ENCODE measurements at regions not wholly inside any gene's neighbourhood (a gene's known extent, or its start where the extent isn't known, plus 50 kb on each side); places are given as distances from the start of the nearest gene placed in this dataset.

- H3K4me3 ChIP-seq (ENCODE audit: low read depth, low read length), result no peak overlapping the region
- TF ChIP-seq CTCF (IDR thresholded peaks at IDR 0.05; ENCODE audit: insufficient read depth, low read length, severe bottlenecking), result no peak
- no peaks in the 10 kb centered on the region for H3K27me3 ChIP-seq (ENCODE audit: control insufficient read depth, insufficient read depth, low read length)
- no peak for FAIRE-seq
- no peak for DNase-seq (ENCODE audit: low read depth)
- H3K36me3 ChIP-seq (ENCODE audit: control insufficient read depth, insufficient read depth, low read length), result no peaks in the 10 kb centered on the region
These were observed 50.6 kb upstream of the ZC3H12A start for GRCh38 chr1:37423810-37424209.

GRCh38 chr1:37424523-37424922, 49.9 kb upstream of the ZC3H12A start:
- no peak for FAIRE-seq
- TF ChIP-seq CTCF (IDR thresholded peaks at IDR 0.05; ENCODE audit: insufficient read depth, low read length, severe bottlenecking), result no peak
- H3K4me3 ChIP-seq (ENCODE audit: low read depth, low read length), result no peak overlapping the region
- H3K36me3 ChIP-seq (ENCODE audit: control insufficient read depth, insufficient read depth, low read length), result no peaks in the 10 kb centered on the region
- no peaks in the 10 kb centered on the region for H3K27me3 ChIP-seq (ENCODE audit: control insufficient read depth, insufficient read depth, low read length)
- no peak for DNase-seq (ENCODE audit: low read depth)
